Glutamatergic neuron (in vitro differentiated cells): ENCODE measurements at regions not wholly inside any gene's neighbourhood (a gene's known extent, or its start where the extent isn't known, plus 50 kb on each side); places are given as distances from the start of the nearest gene placed in this dataset.

Source experiments
- DNase-seq: peaks from one replicate; pipeline ENCODE4 v3.0.0; 2022
- H3K27ac Mint-ChIP-seq: one replicate; pipeline ENCODE4 v1.8.0; 2020; ENCODE audit warnings: mild to moderate bottlenecking, mixed read lengths, inconsistent platforms; ENCODE audit not compliant: unreplicated experiment
- H3K27me3 Mint-ChIP-seq: one replicate; pipeline ENCODE4 v1.8.0; 2020; ENCODE audit warnings: mild to moderate bottlenecking, moderate library complexity, mixed read lengths, inconsistent platforms; ENCODE audit not compliant: unreplicated experiment
- H3K36me3 Mint-ChIP-seq: one replicate; pipeline ENCODE4 v1.8.0; 2020; ENCODE audit warnings: mild to moderate bottlenecking, mixed read lengths, inconsistent platforms; ENCODE audit not compliant: unreplicated experiment
- H3K4me1 Mint-ChIP-seq: one replicate; pipeline ENCODE4 v1.8.0; 2020; ENCODE audit warnings: mild to moderate bottlenecking, low read depth, mixed read lengths, inconsistent platforms; ENCODE audit not compliant: unreplicated experiment
- H3K4me3 Mint-ChIP-seq: one replicate; pipeline ENCODE4 v1.8.0; 2020; ENCODE audit warnings: mild to moderate bottlenecking, mixed read lengths, inconsistent platforms; ENCODE audit not compliant: unreplicated experiment
- H3K9me3 Mint-ChIP-seq: one replicate; pipeline ENCODE4 v1.8.0; 2020; ENCODE audit warnings: mild to moderate bottlenecking, moderate library complexity, mixed read lengths, inconsistent platforms; ENCODE audit not compliant: unreplicated experiment
- TF ChIP-seq, protein P1 (sequence below): fragments of 200-600 bp; sonication (generic); IDR thresholded peaks from one replicate; pipeline ENCODE4 v1.5.0; 2021; ENCODE audit not compliant: partially characterized antibody, unreplicated experiment

DNA sequence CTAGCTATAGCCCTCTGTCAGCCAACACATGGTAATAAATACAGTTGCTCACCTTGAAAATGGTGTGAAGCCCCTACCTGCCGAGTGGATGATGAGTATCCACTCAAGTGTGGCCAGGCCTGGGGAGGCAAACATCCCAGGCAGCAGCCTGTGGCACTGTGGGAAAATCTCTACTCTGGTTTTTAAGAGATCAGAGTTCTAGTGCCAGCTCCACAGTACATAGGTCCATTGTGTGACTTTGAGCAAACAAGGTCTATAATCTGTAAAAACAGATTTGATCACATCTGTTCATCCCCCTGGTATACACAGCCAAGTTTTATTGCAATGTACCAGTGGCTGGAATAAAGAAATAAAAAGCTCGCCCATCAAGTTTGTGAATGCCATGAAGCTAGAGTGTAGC is 82.7 kb upstream of the ARMC2 start:
- no peak overlapping the region for H3K27ac Mint-ChIP-seq
- no peak overlapping the region for H3K4me3 Mint-ChIP-seq
- peaks cover 17% of the 10 kb centered on the region for H3K27me3 Mint-ChIP-seq
- DNase-seq = no peak
- peaks cover 1% of the 10 kb centered on the region for H3K4me1 Mint-ChIP-seq
- TF ChIP-seq, protein P1, sequence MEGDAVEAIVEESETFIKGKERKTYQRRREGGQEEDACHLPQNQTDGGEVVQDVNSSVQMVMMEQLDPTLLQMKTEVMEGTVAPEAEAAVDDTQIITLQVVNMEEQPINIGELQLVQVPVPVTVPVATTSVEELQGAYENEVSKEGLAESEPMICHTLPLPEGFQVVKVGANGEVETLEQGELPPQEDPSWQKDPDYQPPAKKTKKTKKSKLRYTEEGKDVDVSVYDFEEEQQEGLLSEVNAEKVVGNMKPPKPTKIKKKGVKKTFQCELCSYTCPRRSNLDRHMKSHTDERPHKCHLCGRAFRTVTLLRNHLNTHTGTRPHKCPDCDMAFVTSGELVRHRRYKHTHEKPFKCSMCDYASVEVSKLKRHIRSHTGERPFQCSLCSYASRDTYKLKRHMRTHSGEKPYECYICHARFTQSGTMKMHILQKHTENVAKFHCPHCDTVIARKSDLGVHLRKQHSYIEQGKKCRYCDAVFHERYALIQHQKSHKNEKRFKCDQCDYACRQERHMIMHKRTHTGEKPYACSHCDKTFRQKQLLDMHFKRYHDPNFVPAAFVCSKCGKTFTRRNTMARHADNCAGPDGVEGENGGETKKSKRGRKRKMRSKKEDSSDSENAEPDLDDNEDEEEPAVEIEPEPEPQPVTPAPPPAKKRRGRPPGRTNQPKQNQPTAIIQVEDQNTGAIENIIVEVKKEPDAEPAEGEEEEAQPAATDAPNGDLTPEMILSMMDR = no peak
- peaks cover 2% of the 10 kb centered on the region for H3K9me3 Mint-ChIP-seq
- H3K36me3 Mint-ChIP-seq = peaks cover 4% of the 10 kb centered on the region

GRCh38 chr6:108766419-108766818 is 81.8 kb upstream of the ARMC2 start:
- Mint-ChIP-seq H3K4me1 (no peaks in the 10 kb centered on the region), H3K9me3 (peaks cover under 1% of the 10 kb centered on the region), H3K27ac (no peak overlapping the region), H3K36me3 (peaks cover 5% of the 10 kb centered on the region), H3K27me3 (peaks cover 14% of the 10 kb centered on the region), H3K4me3 (no peak overlapping the region)
- no peak for DNase-seq
- TF ChIP-seq, protein P1 = no peak

- no peak for DNase-seq
- Mint-ChIP-seq H3K4me1 (no peaks in the 10 kb centered on the region), H3K27me3 (peaks cover 11% of the 10 kb centered on the region), H3K36me3 (peaks cover 5% of the 10 kb centered on the region), H3K9me3 (no peaks in the 10 kb centered on the region), H3K4me3 (no peak overlapping the region), H3K27ac (no peak overlapping the region)
- TF ChIP-seq, protein P1 = no peak
Observed at GRCh38 chr6:108766886-108767285, 81.3 kb upstream of the ARMC2 start.

GRCh38 chr6:108767418-108768165 is 80.6 kb upstream of the ARMC2 start:
- peaks cover 11% of the 10 kb centered on the region for H3K27me3 Mint-ChIP-seq
- no peak overlapping the region for H3K27ac Mint-ChIP-seq
- peaks cover 5% of the 10 kb centered on the region for H3K36me3 Mint-ChIP-seq
- H3K4me3 Mint-ChIP-seq = no peak overlapping the region
- DNase-seq = no peak
- TF ChIP-seq, protein P1 = no peak
- H3K9me3 Mint-ChIP-seq = no peaks in the 10 kb centered on the region
- H3K4me1 Mint-ChIP-seq = no peaks in the 10 kb centered on the region

DNA sequence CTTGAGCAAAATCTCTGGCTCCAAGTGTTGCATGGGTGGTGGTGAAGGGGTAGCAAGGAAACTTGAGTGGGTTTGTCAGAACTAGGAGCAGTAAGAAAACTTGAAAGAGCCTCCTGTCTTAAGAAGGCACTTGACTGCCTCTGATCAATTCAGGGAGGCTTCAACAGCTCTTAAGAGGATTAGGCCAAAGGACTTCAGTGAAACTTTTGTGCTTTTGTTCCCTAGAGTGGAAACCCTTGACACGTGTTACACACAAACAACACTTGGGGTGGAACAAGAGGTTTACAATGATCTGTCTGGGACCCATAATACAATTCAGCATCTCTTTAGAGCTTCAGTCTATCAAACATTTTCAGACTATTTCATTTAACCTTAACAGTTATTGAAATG is 80.1 kb upstream of the ARMC2 start:
- Mint-ChIP-seq H3K4me3 (no peak overlapping the region), H3K9me3 (no peaks in the 10 kb centered on the region), H3K27ac (no peak overlapping the region), H3K27me3 (peaks cover 10% of the 10 kb centered on the region), H3K36me3 (peaks cover 5% of the 10 kb centered on the region), H3K4me1 (no peaks in the 10 kb centered on the region)
- TF ChIP-seq, protein P1 = no peak
- no peak for DNase-seq
